Adrenal gland (tissue), 9 donors: ENCODE measurements at regions not wholly inside any gene's neighbourhood (a gene's known extent, or its start where the extent isn't known, plus 50 kb on each side); places are given as distances from the start of the nearest gene placed in this dataset.

Experiments
- DNase-seq, 7 donors: peaks; one replicate each; pipeline ENCODE4 v3.0.0-alpha.2; 2019 to 2020
- H3K27ac ChIP-seq, 5 donors: fragments of 200-600 bp; sonication (generic) in 4 of 5; 1 replicate in 3 of 5; 2 replicates in 2 of 5; pipeline versions ENCODE4 v1.5.1 to v1.8.0; 2016 to 2020; ENCODE audit warnings: mild to moderate bottlenecking in 1 of 5
- H3K27me3 ChIP-seq: fragments of 200-600 bp; 2 replicates; pipeline ENCODE4 v1.8.0; 2021
- H3K36me3 ChIP-seq, 2 donors: fragments of 200-600 bp; replicated peaks in 1 of 2; 1 replicate in 1 of 2; 2 replicates in 1 of 2; pipeline versions ENCODE4 v1.5.1 to v1.8.0; 2018 to 2022
- H3K4me1 ChIP-seq, 2 donors: fragments of 200-600 bp; replicated peaks in 1 of 2; 1 replicate in 1 of 2; 2 replicates in 1 of 2; pipeline versions ENCODE4 v1.5.1 to v1.8.0; 2018 to 2021
- H3K4me3 ChIP-seq, 4 donors: fragments of 200-600 bp; sonication (generic) in 3 of 4; one replicate each; pipeline ENCODE4 v1.5.1; 2016 to 2018
- H3K9me3 ChIP-seq, 3 donors: fragments of 200-600 bp; sonication (generic) in 1 of 3; replicated peaks in 1 of 3; 1 replicate in 2 of 3; 2 replicates in 1 of 3; pipeline versions ENCODE4 v1.5.1 to v1.8.0; 2016 to 2021
- CTCF ChIP-seq, 6 experiments: fragments of 450-650 bp in 4 of 6; fragments of 200-600 bp in 2 of 6; sonication (generic) in 1 of 6; IDR thresholded peaks; 1 replicate in 5 of 6; 2 replicates in 1 of 6; pipeline versions ENCODE4 v1.5.1 to v1.8.0; 2016 to 2021; ENCODE audit warnings: antibody characterized with exemption in 6 of 6, mild to moderate bottlenecking in 2 of 6, moderate library complexity in 1 of 6
- POLR2A ChIP-seq, 2 donors: fragments of 450-650 bp; IDR thresholded peaks; one replicate each; pipeline ENCODE4 v1.6.1; 2017; ENCODE audit warnings: antibody characterized with exemption in 2 of 2, mild to moderate bottlenecking in 2 of 2, moderate library complexity in 1 of 2
- WGBS, 4 donors: extraction: QIAGEN DNeasy Blood & Tissue Kit in 2 of 4; methylation state at CpG; one replicate each; pipeline versions ENCODE4 v1.1.5 to v1.1.7; 2013 to 2017; 5-methylcytosine and 5-hydroxymethylcytosine counted together
- intact Hi-C, 2 donors: fragments of 100-400 bp; cut with DNase I; formaldehyde crosslinking; loops; one replicate each; pipeline versions ENCODE4 v1.14.1 to v1.15.0; 2022 to 2023
- donor health status: healthy with polysubstance abuse.
- donor health status: Bipolar disorder and iron deficiency.
- donor health status: DM: yes; HTN: yes; CAD: no.
- donor health status: DM: no; HTN: no; CAD: no.
- donor health status: DM: no; HTN: no; CAD: no.

DNA sequence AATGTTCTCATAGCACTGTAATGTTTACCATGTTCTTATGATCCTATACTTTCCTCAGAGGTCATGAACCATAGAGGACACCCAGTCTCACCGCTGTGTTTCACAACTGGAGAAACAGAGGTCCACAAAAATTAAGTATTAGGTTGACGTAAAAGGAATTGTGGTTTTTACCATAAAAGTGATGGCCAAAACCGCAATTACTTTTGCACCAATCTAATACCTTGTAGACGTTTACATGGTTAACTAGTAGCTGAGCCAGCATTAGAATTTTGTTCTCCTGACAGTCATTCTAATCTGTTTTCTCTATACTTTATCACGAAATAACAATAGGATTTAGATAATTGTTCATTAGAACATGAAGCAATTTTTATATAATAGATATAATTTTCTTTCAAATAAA, 763.4 kb upstream of the ARGLU1 start:
- Histone ChIP-seq H3K36me3 (no peaks in the 10 kb centered on the region), H3K27ac (no peak overlapping the region), H3K27me3 (no peaks in the 10 kb centered on the region), H3K4me3 (no peak overlapping the region), H3K4me1 (no peaks in the 10 kb centered on the region), H3K9me3 (no peaks in the 10 kb centered on the region)
- no peak for TF ChIP-seq POLR2A (IDR thresholded peaks at IDR 0.05)
- TF ChIP-seq CTCF (IDR thresholded peaks at IDR 0.05): no peak
- DNase-seq: no peak
- intact Hi-C loops: no loop called here
- 67 to 76% (median 74%) methylated on average over 5 of the region's 5 CpGs for WGBS, 4 donors

- Histone ChIP-seq H3K4me1 (no peaks in the 10 kb centered on the region), H3K4me3 (no peak overlapping the region), H3K9me3 (no peaks in the 10 kb centered on the region), H3K36me3 (no peaks in the 10 kb centered on the region), H3K27me3 (no peaks in the 10 kb centered on the region), H3K27ac (no peak overlapping the region)
- TF ChIP-seq CTCF (IDR thresholded peaks at IDR 0.05) (no peak), POLR2A (IDR thresholded peaks at IDR 0.05) (no peak)
- WGBS, 4 donors: 84 to 94% (median 88%) methylated on average over 3 of the region's 3 CpGs
- DNase-seq: no peak
- intact Hi-C loops: no loop called here
These were observed 762.5 kb upstream of the ARGLU1 start for GRCh38 chr13:107330484-107330883.

DNA sequence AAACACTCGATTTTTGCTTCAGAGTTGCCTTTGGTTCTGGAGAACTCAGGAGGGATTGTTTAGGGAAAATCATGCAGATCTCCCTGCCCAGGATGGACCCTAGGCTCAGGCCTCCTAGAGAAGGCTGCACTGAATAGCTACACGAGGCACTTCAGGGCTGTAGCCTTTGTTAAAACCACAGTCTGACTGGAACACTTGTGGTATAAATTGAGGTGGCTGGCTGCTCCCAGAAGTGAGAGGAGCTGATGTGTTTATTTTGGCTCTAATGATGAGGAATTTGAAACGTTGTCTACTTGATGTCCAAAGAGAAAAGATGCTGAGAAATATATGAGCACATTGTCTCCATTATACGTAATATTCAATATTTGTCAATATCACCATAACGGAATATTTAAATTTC, 762.1 kb upstream of the ARGLU1 start:
- Histone ChIP-seq H3K4me3 (no peak overlapping the region), H3K9me3 (no peaks in the 10 kb centered on the region), H3K27ac (no peak overlapping the region), H3K27me3 (no peaks in the 10 kb centered on the region), H3K36me3 (no peaks in the 10 kb centered on the region), H3K4me1 (no peaks in the 10 kb centered on the region)
- intact Hi-C loops: no loop called here
- 44 to 57% (median 53%) methylated on average over 5 of the region's 5 CpGs for WGBS, 4 donors
- TF ChIP-seq POLR2A (IDR thresholded peaks at IDR 0.05): no peak
- no peak for DNase-seq

GRCh38 chr13:107324416-107325204, 756.7 kb upstream of the ARGLU1 start:
- H3K27ac ChIP-seq: no peak overlapping the region
- no peaks in the 10 kb centered on the region for H3K36me3 ChIP-seq
- H3K27me3 ChIP-seq: no peaks in the 10 kb centered on the region
- H3K9me3 ChIP-seq: no peaks in the 10 kb centered on the region
- DNase-seq: no peak
- no peak overlapping the region for H3K4me3 ChIP-seq
- TF ChIP-seq POLR2A (IDR thresholded peaks at IDR 0.05) (no peak), CTCF (IDR thresholded peaks at IDR 0.05) (no peak)
- no peaks in the 10 kb centered on the region for H3K4me1 ChIP-seq
- intact Hi-C loops: no loop called here
- WGBS, 4 donors: 80 to 87% (median 82%) methylated on average over 2 of the region's 2 CpGs

DNA sequence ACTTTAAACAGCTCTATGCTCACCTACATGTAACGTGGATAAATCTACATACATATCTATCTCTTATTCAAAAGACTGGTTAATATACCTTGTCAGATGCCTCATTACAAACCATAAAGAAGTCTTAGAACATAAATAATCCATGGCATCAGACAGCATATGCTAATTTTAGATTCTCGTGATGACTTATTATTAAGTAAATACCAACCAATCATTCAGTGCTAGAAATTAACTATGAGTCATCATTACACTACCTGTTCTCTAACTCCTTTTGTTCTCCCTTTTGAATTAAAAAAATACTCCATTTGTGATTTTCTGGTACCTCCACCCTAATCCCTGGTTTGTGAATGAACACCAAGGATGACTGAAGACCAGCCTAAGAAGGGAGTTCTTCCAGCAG, 754.3 kb upstream of the ARGLU1 start:
- 77 to 87% (median 80%) methylated on average over 2 of the region's 2 CpGs for WGBS, 4 donors
- H3K4me3 ChIP-seq: no peak overlapping the region
- H3K27ac ChIP-seq: no peak overlapping the region
- intact Hi-C loops: no loop called here
- no peaks in the 10 kb centered on the region for H3K4me1 ChIP-seq
- H3K9me3 ChIP-seq: no peaks in the 10 kb centered on the region
- H3K27me3 ChIP-seq: no peaks in the 10 kb centered on the region
- H3K36me3 ChIP-seq: no peaks in the 10 kb centered on the region
- TF ChIP-seq CTCF (IDR thresholded peaks at IDR 0.05) (no peak), POLR2A (IDR thresholded peaks at IDR 0.05) (no peak)
- no peak for DNase-seq
